HL-60 (cell line): ENCODE measurements at regions not wholly inside any gene's neighbourhood (a gene's known extent, or its start where the extent isn't known, plus 50 kb on each side); places are given as distances from the start of the nearest gene placed in this dataset.
"Not testable (repeated sequence)": the region's sequence is repeated elsewhere in the genome, so short reads cannot be mapped to it uniquely, and the experiment has no call there.

Experiments
- POLR2AphosphoS5 ChIP-seq: IDR thresholded peaks from 2 replicates; pipeline ENCODE4 v1.6.1; 2012; ENCODE audit warnings: low read depth
- TF ChIP-seq, protein P1 (sequence below): IDR thresholded peaks from one replicate; pipeline ENCODE4 v1.5.1; 2011; ENCODE audit warnings: low read length, control low read depth, inconsistent platforms; ENCODE audit not compliant: insufficient read depth

- TF ChIP-seq, protein P1, sequence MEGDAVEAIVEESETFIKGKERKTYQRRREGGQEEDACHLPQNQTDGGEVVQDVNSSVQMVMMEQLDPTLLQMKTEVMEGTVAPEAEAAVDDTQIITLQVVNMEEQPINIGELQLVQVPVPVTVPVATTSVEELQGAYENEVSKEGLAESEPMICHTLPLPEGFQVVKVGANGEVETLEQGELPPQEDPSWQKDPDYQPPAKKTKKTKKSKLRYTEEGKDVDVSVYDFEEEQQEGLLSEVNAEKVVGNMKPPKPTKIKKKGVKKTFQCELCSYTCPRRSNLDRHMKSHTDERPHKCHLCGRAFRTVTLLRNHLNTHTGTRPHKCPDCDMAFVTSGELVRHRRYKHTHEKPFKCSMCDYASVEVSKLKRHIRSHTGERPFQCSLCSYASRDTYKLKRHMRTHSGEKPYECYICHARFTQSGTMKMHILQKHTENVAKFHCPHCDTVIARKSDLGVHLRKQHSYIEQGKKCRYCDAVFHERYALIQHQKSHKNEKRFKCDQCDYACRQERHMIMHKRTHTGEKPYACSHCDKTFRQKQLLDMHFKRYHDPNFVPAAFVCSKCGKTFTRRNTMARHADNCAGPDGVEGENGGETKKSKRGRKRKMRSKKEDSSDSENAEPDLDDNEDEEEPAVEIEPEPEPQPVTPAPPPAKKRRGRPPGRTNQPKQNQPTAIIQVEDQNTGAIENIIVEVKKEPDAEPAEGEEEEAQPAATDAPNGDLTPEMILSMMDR, result not testable (repeated sequence)
- TF ChIP-seq POLR2AphosphoS5, result not testable (repeated sequence)
Observed at GRCh38 chr7:35931551-35931950, 130.7 kb downstream of the SEPTIN7 start.
